ENCODE measurements at regions not wholly inside any gene's neighbourhood (a gene's known extent, or its start where the extent isn't known, plus 50 kb on each side); places are given as distances from the start of the nearest gene placed in this dataset.

GRCh38 chr16:87206646-87207451 is 110.3 kb downstream of the C16orf95 start:
- TF ChIP-seq CTCF (IDR thresholded peaks at IDR 0.05) (no peak), POLR2A (IDR thresholded peaks at IDR 0.05) (no peak)

Data from heart left ventricle (tissue), 13 donors.